GM21825 (cell line): ENCODE measurements at regions not wholly inside any gene's neighbourhood (a gene's known extent, or its start where the extent isn't known, plus 50 kb on each side); places are given as distances from the start of the nearest gene placed in this dataset.

Source experiments
- ATAC-seq: cut with Tn5 transposase; IDR thresholded peaks from one replicate; pipeline ENCODE4 v1.9.1; 2021; ENCODE audit warnings: mild to moderate bottlenecking, moderate library complexity; ENCODE audit not compliant: unreplicated experiment

DNA sequence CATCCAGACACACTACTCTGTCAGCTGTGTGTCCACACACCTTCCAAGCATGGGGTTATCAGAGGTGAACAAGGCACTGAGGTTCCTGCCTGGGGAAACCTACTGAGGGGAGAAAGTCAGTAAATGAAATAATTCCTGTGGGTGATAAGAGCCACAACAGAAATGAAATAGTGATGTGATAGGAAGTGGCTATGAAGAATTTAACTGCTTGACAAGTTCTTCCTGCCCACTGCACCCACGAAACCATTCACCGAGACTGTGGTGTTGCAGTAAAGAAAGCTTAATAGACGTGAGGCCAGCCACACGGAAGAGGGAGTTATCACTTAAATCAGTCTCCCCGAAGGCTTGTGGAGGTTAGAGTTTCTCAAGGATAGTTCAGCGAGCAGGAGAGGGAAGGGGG is 353.1 kb downstream of the UQCRFS1 start:
- no peak for ATAC-seq

- no peak for ATAC-seq
Observed at GRCh38 chr19:28858933-28859332, 354.0 kb downstream of the UQCRFS1 start.

DNA sequence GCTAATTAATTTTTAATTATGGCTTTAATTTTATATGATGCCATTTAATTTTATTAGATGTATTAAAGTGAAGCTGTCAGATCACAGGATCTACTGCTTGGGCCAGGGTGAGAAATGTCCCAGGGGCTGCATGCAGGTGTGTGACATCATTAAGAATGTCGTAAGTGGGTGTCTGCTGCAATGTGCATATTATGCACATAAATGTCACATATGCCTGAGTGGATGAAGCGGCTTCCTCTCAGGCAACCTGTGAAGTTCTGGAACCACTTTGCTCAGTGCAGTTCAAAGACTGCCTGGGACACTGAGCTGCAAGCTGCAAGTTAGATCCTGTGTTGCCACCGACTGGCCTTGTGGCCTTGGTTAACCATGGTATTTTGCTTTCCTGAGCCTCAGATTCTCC is 355.0 kb downstream of the UQCRFS1 start:
- ATAC-seq = no peak

GRCh38 chr19:28855216-28855615 is 357.7 kb downstream of the UQCRFS1 start:
- no peak for ATAC-seq

DNA sequence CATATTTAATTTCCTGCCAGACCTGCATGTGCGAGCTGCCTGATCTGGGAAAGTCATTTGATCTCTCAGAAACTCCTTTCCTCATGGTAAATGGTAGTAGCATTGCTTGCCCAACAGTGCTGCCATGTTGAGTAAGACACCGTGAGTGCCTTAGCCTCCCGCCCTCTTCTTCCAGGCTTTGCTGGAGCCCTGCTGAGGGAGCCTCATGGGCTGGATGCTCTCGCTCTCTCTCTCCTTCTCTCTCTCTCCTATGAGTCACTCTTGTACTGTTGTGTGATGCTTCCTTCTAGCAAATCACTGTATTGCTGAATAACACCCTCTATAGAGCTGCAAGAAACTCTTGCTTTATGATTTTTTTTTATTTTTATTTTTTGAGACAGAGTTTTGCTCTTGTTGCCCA is 365.5 kb downstream of the UQCRFS1 start:
- ATAC-seq = no peak

- no peak for ATAC-seq
Observed at GRCh38 chr19:28846094-28846812, 366.7 kb downstream of the UQCRFS1 start.

GRCh38 chr19:28843761-28844492 is 369.0 kb downstream of the UQCRFS1 start:
- ATAC-seq = no peak

DNA sequence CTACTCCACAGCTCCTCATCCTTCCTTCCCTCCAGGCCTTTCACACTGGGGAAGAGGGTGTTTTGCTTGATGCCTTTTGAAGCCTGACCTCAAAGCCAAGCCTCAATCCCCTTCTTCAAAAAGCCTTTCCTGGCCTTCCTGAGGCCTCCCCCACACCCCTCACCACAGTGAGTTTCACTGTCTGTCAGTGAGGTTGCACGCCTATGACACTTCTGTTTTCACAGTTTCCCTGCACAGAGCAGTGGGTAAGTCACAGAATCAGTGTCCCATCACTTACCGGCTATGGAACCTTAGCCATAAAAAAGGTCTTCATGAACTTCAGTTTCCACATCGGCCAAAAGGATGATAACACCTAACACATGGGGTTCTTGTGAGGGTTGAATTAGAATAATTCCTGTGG is 371.4 kb downstream of the UQCRFS1 start:
- ATAC-seq = no peak

DNA sequence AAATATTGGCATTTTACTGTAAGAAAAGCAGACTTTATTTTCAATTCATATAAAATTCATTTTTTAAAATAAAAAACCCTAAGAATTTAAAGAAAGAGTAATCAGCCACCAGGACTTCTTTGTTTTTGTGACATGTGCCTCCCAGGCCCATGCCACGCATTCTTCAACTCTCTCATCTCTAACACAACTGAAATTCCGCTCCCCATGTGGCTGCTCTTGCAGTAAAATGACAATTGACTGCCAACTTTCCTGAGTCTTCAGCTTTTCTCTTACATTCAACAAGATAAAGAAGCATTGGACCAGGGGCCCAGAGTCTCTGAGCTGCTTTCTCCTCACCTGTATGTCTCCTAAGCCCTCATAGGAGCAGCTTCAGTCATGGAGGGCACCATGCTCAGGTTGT is 372.1 kb downstream of the UQCRFS1 start:
- no peak for ATAC-seq

DNA sequence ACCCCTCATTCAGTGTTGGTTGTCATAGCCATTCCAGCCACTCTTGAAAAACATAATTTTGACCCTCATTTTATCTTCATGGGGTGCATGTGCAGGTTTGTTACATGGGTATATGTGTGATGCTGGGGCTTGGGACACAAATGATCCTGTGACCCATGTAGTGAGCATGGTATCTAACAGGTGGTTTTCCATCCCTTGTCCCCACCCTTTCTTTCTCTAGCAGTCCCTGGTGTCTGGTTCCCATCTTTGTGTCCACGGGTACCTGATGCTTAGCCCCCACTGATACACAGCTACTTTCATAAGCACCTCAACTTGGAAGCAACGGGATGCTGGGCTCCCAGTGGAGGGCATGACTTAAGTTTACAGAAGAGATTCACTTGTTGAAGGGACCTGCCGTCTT is 373.5 kb downstream of the UQCRFS1 start:
- ATAC-seq = no peak

GRCh38 chr19:28838909-28839308 is 374.0 kb downstream of the UQCRFS1 start:
- no peak for ATAC-seq

DNA sequence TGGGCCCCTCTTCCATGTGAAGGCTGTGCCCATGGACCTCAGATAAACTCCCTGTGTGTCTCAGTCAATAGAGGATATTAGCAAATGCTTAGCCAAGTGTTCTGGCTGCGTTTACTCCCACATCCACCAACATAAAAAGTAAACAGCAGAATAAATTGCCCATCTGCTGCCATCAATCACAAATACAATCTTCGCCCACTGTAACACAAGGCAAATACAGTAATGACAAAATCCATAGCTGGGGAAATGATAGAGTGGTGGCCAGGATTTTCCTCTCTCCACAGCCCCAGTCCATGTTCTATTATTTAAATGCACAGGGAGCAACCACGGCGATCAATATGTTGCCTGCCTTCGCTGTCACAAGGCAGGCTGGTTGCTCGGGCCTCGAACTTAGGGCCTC is 376.5 kb downstream of the UQCRFS1 start:
- no peak for ATAC-seq

GRCh38 chr19:28834996-28835395 is 378.0 kb downstream of the UQCRFS1 start:
- ATAC-seq = no peak

- no peak for ATAC-seq
Observed at GRCh38 chr19:28831462-28831861, 381.5 kb downstream of the UQCRFS1 start.

GRCh38 chr19:28829762-28830161 is 383.2 kb downstream of the UQCRFS1 start:
- no peak for ATAC-seq

- ATAC-seq = no peak
Observed at GRCh38 chr19:28829359-28829758, 383.6 kb downstream of the UQCRFS1 start.

DNA sequence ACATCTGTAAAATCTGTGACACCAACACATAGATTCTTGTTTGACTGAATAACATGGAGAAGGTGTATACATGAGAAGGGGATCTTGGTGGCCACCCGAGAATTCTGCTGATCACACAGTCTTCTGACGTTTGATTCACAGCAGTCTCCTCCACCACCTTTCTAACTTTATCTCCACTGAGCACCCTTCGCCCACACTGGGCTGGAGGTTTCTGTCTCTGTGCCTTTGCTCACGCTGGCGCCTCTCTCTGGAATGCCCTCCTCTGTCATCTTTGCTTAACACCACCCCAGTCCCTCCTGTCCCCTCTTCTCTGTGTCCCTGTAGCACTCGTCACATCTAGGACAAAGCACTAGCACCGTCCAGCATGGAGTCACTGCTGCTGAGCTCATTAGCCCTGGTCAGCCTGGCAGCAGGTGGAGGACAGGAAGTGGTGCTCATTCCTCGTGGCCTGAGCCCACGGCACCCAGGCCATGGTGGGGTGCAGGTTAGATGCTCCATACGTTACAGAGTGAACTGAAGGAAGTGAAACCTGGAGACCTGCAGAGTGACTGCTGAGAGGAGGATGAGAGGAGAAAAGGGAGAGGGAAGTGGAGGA is 384.6 kb downstream of the UQCRFS1 start:
- no peak for ATAC-seq

DNA sequence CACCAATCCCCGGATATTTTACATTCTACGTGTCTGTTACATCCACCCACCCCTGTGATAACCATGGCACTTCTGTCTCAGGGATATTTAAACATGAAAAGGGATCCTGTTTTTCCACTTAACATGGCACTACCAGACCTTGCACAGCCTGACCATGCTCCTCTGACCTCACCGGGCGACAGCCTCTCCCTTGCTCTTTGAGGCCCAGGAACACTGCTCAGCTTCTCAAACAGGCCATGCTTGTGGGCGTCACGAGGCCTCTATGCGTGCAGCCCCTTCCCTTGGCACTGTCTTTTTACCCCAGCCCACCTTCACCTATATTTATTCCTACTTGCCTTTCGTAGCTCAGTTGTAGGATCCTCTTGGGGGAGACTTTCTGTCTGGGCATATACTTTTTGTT is 385.6 kb downstream of the UQCRFS1 start:
- no peak for ATAC-seq

- no peak for ATAC-seq
Observed at GRCh38 chr19:28823338-28823961, 389.5 kb downstream of the UQCRFS1 start.

DNA sequence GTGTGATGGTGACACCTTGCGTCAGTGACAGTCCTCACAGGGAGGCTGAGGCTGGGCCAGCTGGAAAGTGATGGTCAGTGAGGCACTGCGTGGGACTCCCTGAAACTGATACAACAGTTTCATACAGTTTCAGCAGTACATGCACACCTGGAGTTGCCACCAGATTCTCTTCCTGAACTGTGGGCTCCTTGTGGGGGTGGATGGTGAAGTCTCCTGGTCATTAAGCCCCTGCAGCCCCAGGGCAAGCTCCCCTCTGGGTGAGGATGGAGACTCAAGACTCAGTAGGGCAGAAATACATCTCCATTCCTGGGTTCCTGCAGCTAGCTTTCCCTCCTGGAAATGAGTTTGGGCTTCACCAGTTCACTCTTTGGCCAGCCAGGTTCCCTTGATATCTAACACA is 392.7 kb downstream of the UQCRFS1 start:
- no peak for ATAC-seq

DNA sequence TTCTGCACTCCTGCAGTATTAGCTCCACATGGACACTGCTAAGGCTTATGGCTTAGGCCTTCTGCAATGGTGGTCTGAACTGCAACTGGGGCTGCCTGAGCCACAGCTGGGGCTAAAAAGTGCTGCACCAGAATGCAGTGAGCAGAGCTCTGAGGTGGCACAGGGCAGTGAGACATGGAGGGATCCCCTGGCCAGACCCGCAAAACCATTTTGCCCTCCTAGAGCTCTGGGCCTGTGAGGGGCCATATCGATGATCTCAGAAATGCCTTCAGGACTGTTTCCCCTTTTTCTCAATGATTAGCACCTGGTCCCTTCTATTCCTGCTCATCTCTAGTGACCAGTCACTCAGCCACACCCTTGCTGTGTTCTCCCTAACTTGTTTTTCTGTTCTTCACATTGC is 397.7 kb downstream of the UQCRFS1 start:
- ATAC-seq = no peak

DNA sequence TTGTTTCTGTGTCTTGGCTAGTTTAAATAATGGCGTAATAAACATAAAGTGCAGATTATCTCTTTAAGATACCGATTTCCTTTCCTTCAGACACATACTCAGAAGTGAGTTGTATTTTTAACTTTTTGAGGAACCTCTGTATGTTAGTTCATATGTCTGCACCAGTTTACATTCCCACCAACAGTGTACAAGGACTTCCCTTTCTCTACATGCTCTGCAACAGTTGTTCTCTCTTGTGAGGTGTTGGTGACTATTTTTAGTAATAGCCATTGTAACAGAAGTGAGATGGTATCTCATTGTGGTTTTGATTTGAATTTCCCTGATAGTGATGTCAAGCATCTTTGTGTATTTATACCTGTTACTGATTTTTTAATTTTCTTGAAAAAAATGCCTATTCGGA is 418.6 kb downstream of the UQCRFS1 start:
- no peak for ATAC-seq
